Neural crest cell (in vitro differentiated cells): ENCODE measurements at regions not wholly inside any gene's neighbourhood (a gene's known extent, or its start where the extent isn't known, plus 50 kb on each side); places are given as distances from the start of the nearest gene placed in this dataset.

Experiments
- DNase-seq: peaks from one replicate; pipeline ENCODE4 v3.0.0; 2021; ENCODE audit warnings: low read depth, mixed read lengths, low spot score
- H3K27ac Mint-ChIP-seq: one replicate; pipeline ENCODE4 v1.8.0; 2021; ENCODE audit warnings: mild to moderate bottlenecking, mixed read lengths; ENCODE audit not compliant: unreplicated experiment
- H3K27me3 Mint-ChIP-seq: 2 replicates; pipeline ENCODE4 v1.8.0; 2021; ENCODE audit warnings: low read depth, mild to moderate bottlenecking, mixed read lengths
- H3K36me3 Mint-ChIP-seq: 2 replicates; pipeline ENCODE4 v1.8.0; 2021; ENCODE audit warnings: low read depth, mild to moderate bottlenecking, mixed read lengths
- H3K4me1 Mint-ChIP-seq: 2 replicates; pipeline ENCODE4 v1.8.0; 2021; ENCODE audit warnings: mixed read lengths
- H3K4me3 Mint-ChIP-seq: one replicate; pipeline ENCODE4 v1.8.0; 2021; ENCODE audit warnings: mild to moderate bottlenecking, mixed read lengths
- H3K9me3 Mint-ChIP-seq: 2 replicates; pipeline ENCODE4 v1.8.0; 2021; ENCODE audit warnings: mixed read lengths
- TF ChIP-seq, protein P1 (sequence below): fragments of 200-600 bp; sonication (generic); conservative IDR thresholded peaks from 2 replicates; pipeline ENCODE4 v1.5.0; 2021; ENCODE audit warnings: antibody characterized with exemption, mild to moderate bottlenecking

DNA sequence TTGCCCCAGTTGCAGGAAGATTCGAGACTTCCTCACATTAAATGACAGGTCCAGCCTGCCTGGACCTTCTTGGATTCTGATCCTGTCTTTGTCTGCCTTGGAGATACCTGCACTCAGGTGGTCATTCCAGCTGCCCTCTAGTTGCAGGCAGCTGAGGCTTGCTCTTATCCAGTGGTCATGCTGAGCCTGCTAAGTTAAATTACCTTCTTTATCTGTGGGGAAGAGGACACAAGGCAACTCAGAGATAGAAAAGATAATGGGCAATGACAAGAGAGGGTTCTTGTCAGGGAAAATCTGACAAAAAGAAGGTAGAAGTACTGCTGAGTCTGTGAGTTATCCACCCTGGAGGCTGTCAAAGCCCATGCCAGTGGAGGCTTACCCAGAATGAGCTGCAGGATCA lies 401.4 kb downstream of the MID1IP1 start:
- TF ChIP-seq, protein P1, sequence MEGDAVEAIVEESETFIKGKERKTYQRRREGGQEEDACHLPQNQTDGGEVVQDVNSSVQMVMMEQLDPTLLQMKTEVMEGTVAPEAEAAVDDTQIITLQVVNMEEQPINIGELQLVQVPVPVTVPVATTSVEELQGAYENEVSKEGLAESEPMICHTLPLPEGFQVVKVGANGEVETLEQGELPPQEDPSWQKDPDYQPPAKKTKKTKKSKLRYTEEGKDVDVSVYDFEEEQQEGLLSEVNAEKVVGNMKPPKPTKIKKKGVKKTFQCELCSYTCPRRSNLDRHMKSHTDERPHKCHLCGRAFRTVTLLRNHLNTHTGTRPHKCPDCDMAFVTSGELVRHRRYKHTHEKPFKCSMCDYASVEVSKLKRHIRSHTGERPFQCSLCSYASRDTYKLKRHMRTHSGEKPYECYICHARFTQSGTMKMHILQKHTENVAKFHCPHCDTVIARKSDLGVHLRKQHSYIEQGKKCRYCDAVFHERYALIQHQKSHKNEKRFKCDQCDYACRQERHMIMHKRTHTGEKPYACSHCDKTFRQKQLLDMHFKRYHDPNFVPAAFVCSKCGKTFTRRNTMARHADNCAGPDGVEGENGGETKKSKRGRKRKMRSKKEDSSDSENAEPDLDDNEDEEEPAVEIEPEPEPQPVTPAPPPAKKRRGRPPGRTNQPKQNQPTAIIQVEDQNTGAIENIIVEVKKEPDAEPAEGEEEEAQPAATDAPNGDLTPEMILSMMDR: no peak
- Mint-ChIP-seq H3K4me1 (no peaks in the 10 kb centered on the region), H3K4me3 (no peak overlapping the region), H3K9me3 (peaks cover 15% of the 10 kb centered on the region), H3K36me3 (no peaks in the 10 kb centered on the region), H3K27ac (no peak overlapping the region), H3K27me3 (no peaks in the 10 kb centered on the region)
- DNase-seq: no peak

- no peaks in the 10 kb centered on the region for H3K4me1 Mint-ChIP-seq
- H3K36me3 Mint-ChIP-seq: no peaks in the 10 kb centered on the region
- H3K9me3 Mint-ChIP-seq: peaks cover 15% of the 10 kb centered on the region
- TF ChIP-seq, protein P1: no peak
- no peaks in the 10 kb centered on the region for H3K27me3 Mint-ChIP-seq
- no peak for DNase-seq
- H3K4me3 Mint-ChIP-seq: no peak overlapping the region
- H3K27ac Mint-ChIP-seq: no peak overlapping the region
These were observed 402.2 kb downstream of the MID1IP1 start for GRCh38 chrX:39203427-39203826.

- Mint-ChIP-seq H3K4me1 (no peaks in the 10 kb centered on the region), H3K36me3 (no peaks in the 10 kb centered on the region), H3K9me3 (peaks cover 15% of the 10 kb centered on the region), H3K27ac (no peak overlapping the region), H3K4me3 (no peak overlapping the region), H3K27me3 (no peaks in the 10 kb centered on the region)
- TF ChIP-seq, protein P1: no peak
- no peak for DNase-seq
These were observed 403.1 kb downstream of the MID1IP1 start for GRCh38 chrX:39204353-39204752.

DNA sequence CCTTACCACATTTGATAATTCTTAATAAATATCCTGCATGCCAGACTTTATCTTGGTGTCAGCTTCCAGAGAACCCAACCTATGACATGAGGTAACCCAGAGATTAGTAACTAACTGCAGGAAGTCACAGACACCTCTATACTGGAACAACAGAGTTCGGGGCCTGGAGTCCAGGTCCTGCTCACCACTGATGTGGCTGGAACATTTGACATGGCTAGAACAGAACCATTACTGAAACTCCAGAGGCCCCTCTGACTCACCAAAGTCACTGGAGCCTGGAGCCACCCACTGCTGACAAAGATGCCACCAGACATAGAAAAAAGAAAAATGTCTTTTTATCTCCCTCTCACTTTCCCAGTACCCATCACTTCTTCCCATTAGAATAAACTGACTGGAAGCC lies 403.7 kb downstream of the MID1IP1 start:
- peaks cover 3% of the 10 kb centered on the region for H3K36me3 Mint-ChIP-seq
- no peak overlapping the region for H3K27ac Mint-ChIP-seq
- no peak overlapping the region for H3K4me3 Mint-ChIP-seq
- no peaks in the 10 kb centered on the region for H3K27me3 Mint-ChIP-seq
- no peak for DNase-seq
- TF ChIP-seq, protein P1: no peak
- no peaks in the 10 kb centered on the region for H3K4me1 Mint-ChIP-seq
- peaks cover 17% of the 10 kb centered on the region for H3K9me3 Mint-ChIP-seq

GRCh38 chrX:39205467-39205866 lies 404.2 kb downstream of the MID1IP1 start:
- peaks cover 4% of the 10 kb centered on the region for H3K36me3 Mint-ChIP-seq

More at GRCh38 chrX:39205467-39205866, 404.2 kb downstream of the MID1IP1 start:
- Mint-ChIP-seq H3K27ac (no peak overlapping the region), H3K4me3 (no peak overlapping the region), H3K27me3 (no peaks in the 10 kb centered on the region), H3K4me1 (no peaks in the 10 kb centered on the region), H3K9me3 (peaks cover 19% of the 10 kb centered on the region)
- no peak for DNase-seq
- TF ChIP-seq, protein P1: no peak
